GM23338 (cell line): ENCODE measurements at regions not wholly inside any gene's neighbourhood (a gene's known extent, or its start where the extent isn't known, plus 50 kb on each side); places are given as distances from the start of the nearest gene placed in this dataset.

ENCODE experiments used
- ATAC-seq: fragments of 200-7000 bp; cut with Tn5 transposase; 3 replicates; pipeline ENCODE4 v1.9.1; 2020
- DNase-seq: peaks from one replicate; pipeline ENCODE4 v3.0.0-alpha.2; 2015; ENCODE audit warnings: low spot score
- H2AFZ ChIP-seq: fragments of 200-600 bp; sonication (generic); 2 replicates; pipeline ENCODE4 v1.8.0; 2016; ENCODE audit warnings: antibody characterized with exemption, mild to moderate bottlenecking, moderate library complexity
- H3F3A ChIP-seq: fragments of 200-600 bp; sonication (generic); replicated peaks from 2 replicates; pipeline ENCODE4 v1.8.0; 2017; ENCODE audit warnings: antibody characterized with exemption, mixed run types, low read depth
- H3K27ac ChIP-seq: fragments of 200-600 bp; sonication (generic); 2 replicates; pipeline ENCODE4 v1.6.1; 2016; ENCODE audit warnings: low read depth
- H3K27me3 ChIP-seq: fragments of 200-600 bp; sonication (generic); 2 replicates; pipeline ENCODE4 v1.8.0; 2016; ENCODE audit warnings: mild to moderate bottlenecking, mixed run types, moderate library complexity; ENCODE audit not compliant: insufficient read depth
- H3K36me3 ChIP-seq: fragments of 200-600 bp; sonication (generic); 2 replicates; pipeline ENCODE4 v1.8.0; 2016; ENCODE audit warnings: mild to moderate bottlenecking; ENCODE audit not compliant: insufficient read depth
- H3K4me1 ChIP-seq: fragments of 200-600 bp; sonication (generic); 2 replicates; pipeline ENCODE4 v1.8.0; 2016; ENCODE audit warnings: mild to moderate bottlenecking, moderate library complexity; ENCODE audit not compliant: insufficient read depth
- H3K4me2 ChIP-seq: fragments of 200-600 bp; sonication (generic); 2 replicates; pipeline ENCODE4 v1.7.1; 2017; ENCODE audit warnings: mixed run types
- H3K4me3 ChIP-seq: fragments of 200-600 bp; sonication (generic); 2 replicates; pipeline ENCODE4 v1.6.1; 2016; ENCODE audit warnings: mixed run types
- H3K79me2 ChIP-seq: fragments of 200-600 bp; sonication (generic); replicated peaks from 2 replicates; pipeline ENCODE4 v1.8.0; 2017; ENCODE audit warnings: mild to moderate bottlenecking; ENCODE audit not compliant: insufficient read depth
- H3K9me2 ChIP-seq: fragments of 200-600 bp; sonication (generic); 2 replicates; pipeline ENCODE4 v1.8.0; 2017; ENCODE audit not compliant: insufficient read depth
- H4K20me1 ChIP-seq: fragments of 200-600 bp; sonication (generic); replicated peaks from 2 replicates; pipeline ENCODE4 v1.8.0; 2017; ENCODE audit warnings: mild to moderate bottlenecking; ENCODE audit not compliant: insufficient read depth
- H3K27ac Mint-ChIP-seq: 2 replicates; pipeline ENCODE4 v1.8.0; 2020; ENCODE audit warnings: inconsistent platforms, mild to moderate bottlenecking, moderate library complexity, mixed read lengths
- H3K27me3 Mint-ChIP-seq: 3 replicates; pipeline ENCODE4 v1.8.0; 2022; ENCODE audit warnings: low read depth, mild to moderate bottlenecking, moderate library complexity, mixed read lengths, inconsistent platforms; ENCODE audit not compliant: insufficient read depth, poor library complexity
- H3K36me3 Mint-ChIP-seq: 3 replicates; pipeline ENCODE4 v1.8.0; 2021; ENCODE audit warnings: low read depth, mild to moderate bottlenecking, inconsistent platforms, moderate library complexity, mixed read lengths
- H3K4me1 Mint-ChIP-seq: 3 replicates; pipeline ENCODE4 v1.8.0; 2020; ENCODE audit warnings: mild to moderate bottlenecking, inconsistent platforms, mixed read lengths
- H3K4me3 Mint-ChIP-seq: 3 replicates; pipeline ENCODE4 v1.8.0; 2021; ENCODE audit warnings: moderate library complexity, mild to moderate bottlenecking, inconsistent platforms, mixed read lengths
- H3K9me3 Mint-ChIP-seq: 3 replicates; pipeline ENCODE4 v1.8.0; 2020; ENCODE audit warnings: moderate library complexity, mild to moderate bottlenecking, inconsistent platforms, mixed read lengths
- ETS1 ChIP-seq: IDR thresholded peaks from 2 replicates; pipeline ENCODE4 v1.6.1; 2016; ENCODE audit warnings: antibody characterized with exemption
- EZH2phosphoT487 ChIP-seq: fragments of 200-600 bp; sonication (generic); IDR thresholded peaks from one replicate; pipeline ENCODE4 v1.8.1; 2018; ENCODE audit warnings: antibody characterized with exemption; ENCODE audit not compliant: unreplicated experiment
- JUNB ChIP-seq: IDR thresholded peaks from one replicate; pipeline ENCODE4 v1.6.1; 2016; ENCODE audit warnings: antibody characterized with exemption; ENCODE audit not compliant: unreplicated experiment
- POLR2AphosphoS5 ChIP-seq: IDR thresholded peaks from 2 replicates; pipeline ENCODE4 v1.6.1; 2016; ENCODE audit warnings: antibody characterized with exemption, low read depth
- STAT1 ChIP-seq: IDR thresholded peaks from one replicate; pipeline ENCODE4 v1.6.1; 2016; ENCODE audit warnings: antibody characterized with exemption; ENCODE audit not compliant: unreplicated experiment
- ZNF114 ChIP-seq: fragments of 250-450 bp; sonication (Bioruptor Pico); IDR thresholded peaks from 2 replicates; pipeline ENCODE4 v1.5.0; 2020; ENCODE audit warnings: mild to moderate bottlenecking, moderate library complexity
- ZNF331 ChIP-seq: fragments of 250-450 bp; sonication (Bioruptor Pico); IDR thresholded peaks from 2 replicates; pipeline ENCODE4 v1.5.0; 2020; ENCODE audit warnings: low read depth, mild to moderate bottlenecking, moderate library complexity
- TF ChIP-seq, protein P1 (sequence below), 2 experiments: fragments of 200-600 bp in 1 of 2; sonication (generic) in 1 of 2; conservative IDR thresholded peaks; 2 replicates each; pipeline versions ENCODE4 v1.5.1 to v1.6.1; 2016 to 2017; ENCODE audit warnings: antibody characterized with exemption in 2 of 2, low read depth in 2 of 2, mild to moderate bottlenecking in 2 of 2, moderate library complexity in 1 of 2
- TF ChIP-seq, protein P2 (sequence below): fragments of 250-450 bp; sonication (Bioruptor Pico); IDR thresholded peaks from 2 replicates; pipeline ENCODE4 v1.5.0; 2020; ENCODE audit warnings: mild to moderate bottlenecking, moderate library complexity

GRCh38 chr6:12482386-12483375 lies 192.5 kb downstream of the EDN1 start:
- Mint-ChIP-seq H3K27me3 (no peaks in the 10 kb centered on the region), H3K36me3 (no peaks in the 10 kb centered on the region), H3K4me1 (peaks cover 9% of the 10 kb centered on the region), H3K4me3 (no peak overlapping the region), H3K27ac (no peak overlapping the region), H3K9me3 (no peaks in the 10 kb centered on the region)
- H3K4me3 ChIP-seq = no peak overlapping the region
- H3K27me3 ChIP-seq = no peaks in the 10 kb centered on the region
- DNase-seq (peak; percentile 59), ATAC-seq (peak; percentile 66)
- peak overlapping the region; percentile 70; the same call in 1 of the 2 replicates for H2AFZ ChIP-seq
- no peaks in the 10 kb centered on the region for H3K9me2 ChIP-seq
- H3F3A ChIP-seq = no peaks in the 10 kb centered on the region
- H3K27ac ChIP-seq = no peak overlapping the region
- no peaks in the 10 kb centered on the region for H3K36me3 ChIP-seq
- TF ChIP-seq ETS1 = no peak
- TF ChIP-seq, protein P1, sequence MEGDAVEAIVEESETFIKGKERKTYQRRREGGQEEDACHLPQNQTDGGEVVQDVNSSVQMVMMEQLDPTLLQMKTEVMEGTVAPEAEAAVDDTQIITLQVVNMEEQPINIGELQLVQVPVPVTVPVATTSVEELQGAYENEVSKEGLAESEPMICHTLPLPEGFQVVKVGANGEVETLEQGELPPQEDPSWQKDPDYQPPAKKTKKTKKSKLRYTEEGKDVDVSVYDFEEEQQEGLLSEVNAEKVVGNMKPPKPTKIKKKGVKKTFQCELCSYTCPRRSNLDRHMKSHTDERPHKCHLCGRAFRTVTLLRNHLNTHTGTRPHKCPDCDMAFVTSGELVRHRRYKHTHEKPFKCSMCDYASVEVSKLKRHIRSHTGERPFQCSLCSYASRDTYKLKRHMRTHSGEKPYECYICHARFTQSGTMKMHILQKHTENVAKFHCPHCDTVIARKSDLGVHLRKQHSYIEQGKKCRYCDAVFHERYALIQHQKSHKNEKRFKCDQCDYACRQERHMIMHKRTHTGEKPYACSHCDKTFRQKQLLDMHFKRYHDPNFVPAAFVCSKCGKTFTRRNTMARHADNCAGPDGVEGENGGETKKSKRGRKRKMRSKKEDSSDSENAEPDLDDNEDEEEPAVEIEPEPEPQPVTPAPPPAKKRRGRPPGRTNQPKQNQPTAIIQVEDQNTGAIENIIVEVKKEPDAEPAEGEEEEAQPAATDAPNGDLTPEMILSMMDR (conservative IDR thresholded peaks at IDR 0.05; ENCODE audit: low read depth in 2 of 2) = peak; percentile 57 to 58
- H3K4me1 ChIP-seq = no peaks in the 10 kb centered on the region
- H3K79me2 ChIP-seq = no peaks in the 10 kb centered on the region
- H4K20me1 ChIP-seq = no peaks in the 10 kb centered on the region
- no peak overlapping the region for H3K4me2 ChIP-seq

GRCh38 chr6:12483712-12484111 lies 193.6 kb downstream of the EDN1 start:
- H2AFZ ChIP-seq = no peak overlapping the region; the same call in 1 of the 2 replicates
- no peak overlapping the region for H3K27ac ChIP-seq
- H3K4me1 ChIP-seq = no peaks in the 10 kb centered on the region
- Mint-ChIP-seq H3K4me1 (peaks cover 9% of the 10 kb centered on the region), H3K27ac (no peak overlapping the region), H3K9me3 (no peaks in the 10 kb centered on the region), H3K4me3 (no peak overlapping the region), H3K27me3 (no peaks in the 10 kb centered on the region), H3K36me3 (no peaks in the 10 kb centered on the region)
- no peaks in the 10 kb centered on the region for H3K79me2 ChIP-seq
- no peaks in the 10 kb centered on the region for H4K20me1 ChIP-seq
- no peaks in the 10 kb centered on the region for H3K9me2 ChIP-seq
- H3K4me3 ChIP-seq = no peak overlapping the region
- no peaks in the 10 kb centered on the region for H3K36me3 ChIP-seq
- DNase-seq = no peak
- H3K4me2 ChIP-seq = no peak overlapping the region
- H3K27me3 ChIP-seq = no peaks in the 10 kb centered on the region
- H3F3A ChIP-seq = no peaks in the 10 kb centered on the region
- no peak for ATAC-seq
- TF ChIP-seq EZH2phosphoT487 (no peak), POLR2AphosphoS5 (no peak), JUNB (no peak), ZNF331 (CRISPR knock-in tag) (no peak), ZNF114 (CRISPR knock-in tag) (no peak), STAT1 (no peak)
- TF ChIP-seq, protein P1 (conservative IDR thresholded peaks at IDR 0.05; ENCODE audit: low read depth in 2 of 2) = no peak
- TF ChIP-seq, protein P2, sequence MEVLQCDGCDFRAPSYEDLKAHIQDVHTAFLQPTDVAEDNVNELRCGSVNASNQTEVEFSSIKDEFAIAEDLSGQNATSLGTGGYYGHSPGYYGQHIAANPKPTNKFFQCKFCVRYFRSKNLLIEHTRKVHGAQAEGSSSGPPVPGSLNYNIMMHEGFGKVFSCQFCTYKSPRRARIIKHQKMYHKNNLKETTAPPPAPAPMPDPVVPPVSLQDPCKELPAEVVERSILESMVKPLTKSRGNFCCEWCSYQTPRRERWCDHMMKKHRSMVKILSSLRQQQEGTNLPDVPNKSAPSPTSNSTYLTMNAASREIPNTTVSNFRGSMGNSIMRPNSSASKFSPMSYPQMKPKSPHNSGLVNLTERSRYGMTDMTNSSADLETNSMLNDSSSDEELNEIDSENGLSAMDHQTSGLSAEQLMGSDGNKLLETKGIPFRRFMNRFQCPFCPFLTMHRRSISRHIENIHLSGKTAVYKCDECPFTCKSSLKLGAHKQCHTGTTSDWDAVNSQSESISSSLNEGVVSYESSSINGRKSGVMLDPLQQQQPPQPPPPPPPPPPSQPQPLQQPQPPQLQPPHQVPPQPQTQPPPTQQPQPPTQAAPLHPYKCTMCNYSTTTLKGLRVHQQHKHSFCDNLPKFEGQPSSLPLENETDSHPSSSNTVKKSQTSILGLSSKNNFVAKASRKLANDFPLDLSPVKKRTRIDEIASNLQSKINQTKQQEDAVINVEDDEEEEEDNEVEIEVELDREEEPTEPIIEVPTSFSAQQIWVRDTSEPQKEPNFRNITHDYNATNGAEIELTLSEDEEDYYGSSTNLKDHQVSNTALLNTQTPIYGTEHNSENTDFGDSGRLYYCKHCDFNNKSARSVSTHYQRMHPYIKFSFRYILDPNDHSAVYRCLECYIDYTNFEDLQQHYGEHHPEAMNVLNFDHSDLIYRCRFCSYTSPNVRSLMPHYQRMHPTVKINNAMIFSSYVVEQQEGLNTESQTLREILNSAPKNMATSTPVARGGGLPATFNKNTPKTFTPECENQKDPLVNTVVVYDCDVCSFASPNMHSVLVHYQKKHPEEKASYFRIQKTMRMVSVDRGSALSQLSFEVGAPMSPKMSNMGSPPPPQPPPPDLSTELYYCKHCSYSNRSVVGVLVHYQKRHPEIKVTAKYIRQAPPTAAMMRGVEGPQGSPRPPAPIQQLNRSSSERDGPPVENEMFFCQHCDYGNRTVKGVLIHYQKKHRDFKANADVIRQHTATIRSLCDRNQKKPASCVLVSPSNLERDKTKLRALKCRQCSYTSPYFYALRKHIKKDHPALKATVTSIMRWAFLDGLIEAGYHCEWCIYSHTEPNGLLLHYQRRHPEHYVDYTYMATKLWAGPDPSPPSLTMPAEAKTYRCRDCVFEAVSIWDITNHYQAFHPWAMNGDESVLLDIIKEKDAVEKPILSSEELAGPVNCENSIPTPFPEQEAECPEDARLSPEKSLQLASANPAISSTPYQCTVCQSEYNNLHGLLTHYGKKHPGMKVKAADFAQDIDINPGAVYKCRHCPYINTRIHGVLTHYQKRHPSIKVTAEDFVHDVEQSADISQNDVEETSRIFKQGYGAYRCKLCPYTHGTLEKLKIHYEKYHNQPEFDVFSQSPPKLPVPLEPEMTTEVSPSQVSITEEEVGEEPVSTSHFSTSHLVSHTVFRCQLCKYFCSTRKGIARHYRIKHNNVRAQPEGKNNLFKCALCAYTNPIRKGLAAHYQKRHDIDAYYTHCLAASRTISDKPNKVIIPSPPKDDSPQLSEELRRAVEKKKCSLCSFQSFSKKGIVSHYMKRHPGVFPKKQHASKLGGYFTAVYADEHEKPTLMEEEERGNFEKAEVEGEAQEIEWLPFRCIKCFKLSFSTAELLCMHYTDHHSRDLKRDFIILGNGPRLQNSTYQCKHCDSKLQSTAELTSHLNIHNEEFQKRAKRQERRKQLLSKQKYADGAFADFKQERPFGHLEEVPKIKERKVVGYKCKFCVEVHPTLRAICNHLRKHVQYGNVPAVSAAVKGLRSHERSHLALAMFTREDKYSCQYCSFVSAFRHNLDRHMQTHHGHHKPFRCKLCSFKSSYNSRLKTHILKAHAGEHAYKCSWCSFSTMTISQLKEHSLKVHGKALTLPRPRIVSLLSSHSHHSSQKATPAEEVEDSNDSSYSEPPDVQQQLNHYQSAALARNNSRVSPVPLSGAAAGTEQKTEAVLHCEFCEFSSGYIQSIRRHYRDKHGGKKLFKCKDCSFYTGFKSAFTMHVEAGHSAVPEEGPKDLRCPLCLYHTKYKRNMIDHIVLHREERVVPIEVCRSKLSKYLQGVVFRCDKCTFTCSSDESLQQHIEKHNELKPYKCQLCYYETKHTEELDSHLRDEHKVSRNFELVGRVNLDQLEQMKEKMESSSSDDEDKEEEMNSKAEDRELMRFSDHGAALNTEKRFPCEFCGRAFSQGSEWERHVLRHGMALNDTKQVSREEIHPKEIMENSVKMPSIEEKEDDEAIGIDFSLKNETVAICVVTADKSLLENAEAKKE (CRISPR knock-in tag) = no peak
